A673 (cell line): ENCODE measurements at regions not wholly inside any gene's neighbourhood (a gene's known extent, or its start where the extent isn't known, plus 50 kb on each side); places are given as distances from the start of the nearest gene placed in this dataset.

Source experiments
- BruUV-seq: library from RNA; stranded (reverse); fragments of 400-500 nt; replicated peaks from 2 replicates; lab custom pipeline; 2021; lab: Mats Ljungman, UMichigan
- CTCF ChIA-PET: fragments of 300-600 bp; sonication (Branson Sonifier 250); formaldehyde crosslinking; loops from one replicate; lab custom pipeline; 2022; ENCODE audit warnings: antibody characterized with exemption; lab: Charles Lee
- POLR2A ChIA-PET: fragments of 300-600 bp; sonication (Branson Sonifier 250); formaldehyde crosslinking; loops from one replicate; lab custom pipeline; 2022; ENCODE audit warnings: antibody characterized with exemption; ENCODE audit not compliant: low non-redundant PET; lab: Charles Lee
- DNase-seq: peaks from one replicate; pipeline ENCODE4 v3.0.0-alpha.2; 2015; ENCODE audit warnings: low spot score
- H3K27ac ChIP-seq: fragments of 200-600 bp; sonication (generic); 2 replicates; pipeline ENCODE4 v1.5.1; 2016; ENCODE audit warnings: mixed run types, low read depth, mild to moderate bottlenecking, mixed read lengths, antibody characterized with exemption, low read length; ENCODE audit not compliant: poor library complexity, severe bottlenecking
- H3K27me3 ChIP-seq: fragments of 200-600 bp; sonication (generic); replicated peaks from 2 replicates; pipeline ENCODE4 v1.6.1; 2017; ENCODE audit warnings: mixed run types, low read depth, mild to moderate bottlenecking, mixed read lengths, antibody characterized with exemption, low read length; ENCODE audit not compliant: insufficient read depth, poor library complexity
- H3K36me3 ChIP-seq: fragments of 200-600 bp; sonication (generic); 2 replicates; pipeline ENCODE4 v1.6.1; 2016; ENCODE audit warnings: mixed run types, mild to moderate bottlenecking, mixed read lengths, antibody characterized with exemption, low read length; ENCODE audit not compliant: insufficient read depth, poor library complexity, severe bottlenecking
- H3K4me1 ChIP-seq: fragments of 200-600 bp; sonication (generic); 2 replicates; pipeline ENCODE4 v1.6.1; 2017; ENCODE audit warnings: mixed run types, mild to moderate bottlenecking, mixed read lengths, antibody characterized with exemption, low read length; ENCODE audit not compliant: insufficient read depth, poor library complexity, severe bottlenecking
- H3K4me3 ChIP-seq: fragments of 200-600 bp; sonication (generic); 2 replicates; pipeline ENCODE4 v1.5.1; 2016; ENCODE audit warnings: low read depth, mixed run types, mild to moderate bottlenecking, mixed read lengths, low read length; ENCODE audit not compliant: poor library complexity, severe bottlenecking
- H3K9me3 ChIP-seq: fragments of 200-600 bp; sonication (generic); 2 replicates; pipeline ENCODE4 v1.6.1; 2016; ENCODE audit warnings: mixed run types, low read depth, mild to moderate bottlenecking, mixed read lengths, antibody characterized with exemption, low read length; ENCODE audit not compliant: poor library complexity, severe bottlenecking
- CTCF ChIP-seq: fragments of 300-800, 200-600 bp; sonication (generic); conservative IDR thresholded peaks from 2 replicates; pipeline ENCODE4 v1.5.1; 2017; ENCODE audit warnings: low read depth, mild to moderate bottlenecking, antibody characterized with exemption, low read length, moderate library complexity, mixed read lengths
- EZH2 ChIP-seq: fragments of 200-600 bp; sonication (generic); IDR thresholded peaks from 2 replicates; pipeline ENCODE4 v1.6.1; 2017; ENCODE audit warnings: borderline replicate concordance, low read depth, mild to moderate bottlenecking, mixed read lengths, antibody characterized with exemption, low read length; ENCODE audit not compliant: poor library complexity, severe bottlenecking
- intact Hi-C: fragments of 100-400 bp; cut with micrococcal nuclease; formaldehyde crosslinking; loops from one replicate; pipeline ENCODE4 v1.10.0; 2022; ENCODE audit not compliant: unreplicated experiment

- CTCF ChIA-PET: interaction anchor here (0.6 kb wide), 1 partner anchor 993 kb away, joined by 3 read pairs; no protein-coding TSS in a partner anchor
- no TSS peak for BruUV-seq
- POLR2A ChIA-PET: no interaction called here
Measured at GRCh38 chr16:59259074-59259949, 525.2 kb upstream of the GOT2 start.

GRCh38 chr16:59252317-59252716 is 518.2 kb upstream of the GOT2 start:
- Histone ChIP-seq H3K9me3 (no peaks in the 10 kb centered on the region), H3K27ac (no peak overlapping the region), H3K36me3 (no peaks in the 10 kb centered on the region), H3K4me3 (no peak overlapping the region), H3K4me1 (no peaks in the 10 kb centered on the region), H3K27me3 (no peaks in the 10 kb centered on the region)
- no TSS peak for BruUV-seq
- ChIA-PET CTCF (no interaction called here), POLR2A (no interaction called here)
- no peak for DNase-seq
- TF ChIP-seq CTCF: no peak
- no peak for TF ChIP-seq EZH2
- intact Hi-C loops: no loop called here

More at GRCh38 chr16:59259074-59259949, 525.2 kb upstream of the GOT2 start:
- Histone ChIP-seq H3K9me3 (no peaks in the 10 kb centered on the region), H3K4me3 (no peak overlapping the region), H3K36me3 (no peaks in the 10 kb centered on the region), H3K27ac (no peak overlapping the region), H3K4me1 (no peaks in the 10 kb centered on the region), H3K27me3 (no peaks in the 10 kb centered on the region)
- DNase-seq: no peak
- TF ChIP-seq EZH2 (no peak), CTCF (no peak)
- intact Hi-C loops: no loop called here

GRCh38 chr16:59249011-59249410 is 514.9 kb upstream of the GOT2 start:
- Histone ChIP-seq H3K27ac (no peak overlapping the region), H3K9me3 (no peaks in the 10 kb centered on the region), H3K27me3 (no peaks in the 10 kb centered on the region), H3K4me3 (no peak overlapping the region), H3K36me3 (no peaks in the 10 kb centered on the region), H3K4me1 (no peaks in the 10 kb centered on the region)
- TF ChIP-seq CTCF (no peak), EZH2 (no peak)
- no TSS peak for BruUV-seq
- ChIA-PET POLR2A (no interaction called here), CTCF (no interaction called here)
- intact Hi-C loops: no loop called here
- DNase-seq: no peak
